Endothelial cell of umbilical vein (primary cell): ENCODE measurements at regions not wholly inside any gene's neighbourhood (a gene's known extent, or its start where the extent isn't known, plus 50 kb on each side); places are given as distances from the start of the nearest gene placed in this dataset.

Experiments
- BruUV-seq: library from RNA; stranded (reverse); fragments of 400-500 nt; replicated peaks from 2 replicates; lab custom pipeline; 2021; lab: Mats Ljungman, UMichigan
- CTCF ChIA-PET: fragments of 300-600, 350-600 bp; sonication (Branson Sonifier 250); formaldehyde crosslinking; loops from one replicate; lab custom pipeline; 2021; ENCODE audit warnings: antibody characterized with exemption, inconsistent platforms; lab: Charles Lee
- POLR2A ChIA-PET: fragments of 300-600, 350-600 bp; sonication (Branson Sonifier 250); formaldehyde crosslinking; loops from one replicate; lab custom pipeline; 2021; ENCODE audit warnings: antibody characterized with exemption, inconsistent platforms; lab: Charles Lee
- DNase-seq: peaks from one replicate; pipeline ENCODE4 v3.0.0-alpha.2; 2011; ENCODE audit warnings: low read depth, low spot score
- FAIRE-seq: peaks from 2 replicates; lab custom pipeline; 2011; peaks lifted over from hg19 to GRCh38; lab: Jason Lieb, UNC
- H2AFZ ChIP-seq: 2 replicates; pipeline ENCODE4 v1.6.0; 2012; ENCODE audit warnings: low read depth, low read length, control low read depth, inconsistent platforms
- H3K27ac ChIP-seq: 2 replicates; pipeline ENCODE4 v1.5.1; 2011; ENCODE audit warnings: low read depth, mild to moderate bottlenecking, control low read depth, low read length, moderate library complexity; ENCODE audit not compliant: insufficient read depth
- H3K27me3 ChIP-seq, 2 experiments: 2 replicates each; pipeline versions ENCODE4 v1.6.0 to v1.6.1; 2011; ENCODE audit warnings: low read length in 2 of 2, mixed read lengths in 1 of 2; ENCODE audit not compliant: control insufficient read depth in 2 of 2, insufficient read depth in 2 of 2
- H3K36me3 ChIP-seq, 2 experiments: 2 replicates in 1 of 2; 3 replicates in 1 of 2; pipeline ENCODE4 v1.5.1; 2011; ENCODE audit warnings: low read length in 2 of 2, mild to moderate bottlenecking in 1 of 2, moderate library complexity in 1 of 2; ENCODE audit not compliant: control insufficient read depth in 2 of 2, insufficient read depth in 2 of 2; ENCODE audit errors: extremely low read depth in 1 of 2
- H3K4me1 ChIP-seq: 3 replicates; pipeline ENCODE4 v1.5.1; 2011; ENCODE audit warnings: mild to moderate bottlenecking, low read length; ENCODE audit not compliant: control insufficient read depth, insufficient read depth; ENCODE audit errors: extremely low read depth
- H3K4me2 ChIP-seq: 2 replicates; pipeline ENCODE4 v1.6.1; 2011; ENCODE audit warnings: low read length, control low read depth, mixed read lengths; ENCODE audit not compliant: insufficient read depth
- H3K4me3 ChIP-seq, 3 experiments: fragments of 200-600 bp in 1 of 3; sonication (generic), shearing (Covaris generic) in 1 of 3; replicated peaks in 1 of 3; 2 replicates each; pipeline ENCODE4 v1.5.1; 2011 to 2016; ENCODE audit warnings: control low read depth in 3 of 3, low read length in 3 of 3, mild to moderate bottlenecking in 2 of 3, inconsistent platforms in 1 of 3, low read depth in 1 of 3, moderate library complexity in 1 of 3; ENCODE audit not compliant: insufficient read depth in 1 of 3
- H3K79me2 ChIP-seq: 2 replicates; pipeline ENCODE4 v1.6.0; 2012; ENCODE audit warnings: low read length, inconsistent platforms; ENCODE audit not compliant: control insufficient read depth, insufficient read depth
- H3K9ac ChIP-seq: replicated peaks from 2 replicates; pipeline ENCODE3; 2011; ENCODE audit warnings: low read length, control low read depth; ENCODE audit not compliant: insufficient read depth; ENCODE audit errors: extremely low read depth
- H3K9me1 ChIP-seq: replicated peaks from 3 replicates; pipeline ENCODE4 v1.6.0; 2011; ENCODE audit warnings: mild to moderate bottlenecking, low read length; ENCODE audit not compliant: control insufficient read depth, insufficient read depth; ENCODE audit errors: extremely low read depth
- H3K9me3 ChIP-seq: replicated peaks from 2 replicates; pipeline ENCODE4 v1.5.1; 2012; ENCODE audit warnings: low read length, inconsistent platforms; ENCODE audit not compliant: control insufficient read depth, insufficient read depth
- H4K20me1 ChIP-seq: replicated peaks from 2 replicates; pipeline ENCODE3; 2011; ENCODE audit warnings: mild to moderate bottlenecking, low read length; ENCODE audit not compliant: control insufficient read depth, insufficient read depth; ENCODE audit errors: extremely low read depth
- EZH2 ChIP-seq: IDR thresholded peaks from 2 replicates; pipeline ENCODE4 v1.6.1; 2012; ENCODE audit warnings: borderline replicate concordance, low read depth, mild to moderate bottlenecking, moderate library complexity, low read length, inconsistent platforms; ENCODE audit not compliant: severe bottlenecking
- FOS ChIP-seq: IDR thresholded peaks from 2 replicates; pipeline ENCODE4 v1.6.1; 2011; ENCODE audit warnings: mild to moderate bottlenecking, low read length, moderate library complexity, borderline replicate concordance; ENCODE audit not compliant: insufficient read depth
- GATA2 ChIP-seq: IDR thresholded peaks from 2 replicates; pipeline ENCODE4 v1.7.0; 2011; ENCODE audit warnings: low read depth, mild to moderate bottlenecking, moderate library complexity, mixed read lengths, low read length; ENCODE audit not compliant: insufficient read length, insufficient read depth
- JUN ChIP-seq: IDR thresholded peaks from 2 replicates; pipeline ENCODE4 v1.6.1; 2011; ENCODE audit warnings: borderline replicate concordance, low read depth; ENCODE audit not compliant: insufficient read length, insufficient read depth
- MYC ChIP-seq: IDR thresholded peaks from one replicate; pipeline ENCODE4 v1.6.1; 2011; ENCODE audit warnings: mild to moderate bottlenecking, low read depth, low read length
- POLR2A ChIP-seq: IDR thresholded peaks from 2 replicates; pipeline ENCODE4 v1.6.1; 2012; ENCODE audit warnings: low read depth, mild to moderate bottlenecking, control low read depth, low read length
- POLR2AphosphoS5 ChIP-seq: IDR thresholded peaks from 2 replicates; pipeline ENCODE4 v1.6.1; 2012; ENCODE audit warnings: low read depth, mild to moderate bottlenecking, control low read depth, low read length, moderate library complexity; ENCODE audit not compliant: insufficient read depth
- dilution Hi-C: fragments of 300-500 bp; cut with MboI; formaldehyde crosslinking; loops from one replicate; pipeline ENCODE4 v1.15.0; 2019; ENCODE audit warnings: low sequenced_read_pairs; ENCODE audit not compliant: extremely low pct_ligation_motif_present
- intact Hi-C: fragments of 100-400 bp; cut with micrococcal nuclease; formaldehyde crosslinking; loops from one replicate; pipeline ENCODE4 v1.10.0; 2022
- TF ChIP-seq, protein P1 (sequence below), 2 donors: IDR thresholded peaks; 1 replicate in 1 of 2; 2 replicates in 1 of 2; pipeline ENCODE4 v1.5.1; 2011; ENCODE audit warnings: low read length in 2 of 2, mild to moderate bottlenecking in 2 of 2, moderate library complexity in 2 of 2, control low read depth in 1 of 2, inconsistent platforms in 1 of 2, low read depth in 1 of 2; ENCODE audit not compliant: insufficient read depth in 1 of 2; ENCODE audit errors: extremely low read depth in 1 of 2
- TF ChIP-seq, protein P2 (sequence below): IDR thresholded peaks from 2 replicates; pipeline ENCODE4 v1.6.1; 2011; ENCODE audit not compliant: insufficient read depth, insufficient read length

DNA sequence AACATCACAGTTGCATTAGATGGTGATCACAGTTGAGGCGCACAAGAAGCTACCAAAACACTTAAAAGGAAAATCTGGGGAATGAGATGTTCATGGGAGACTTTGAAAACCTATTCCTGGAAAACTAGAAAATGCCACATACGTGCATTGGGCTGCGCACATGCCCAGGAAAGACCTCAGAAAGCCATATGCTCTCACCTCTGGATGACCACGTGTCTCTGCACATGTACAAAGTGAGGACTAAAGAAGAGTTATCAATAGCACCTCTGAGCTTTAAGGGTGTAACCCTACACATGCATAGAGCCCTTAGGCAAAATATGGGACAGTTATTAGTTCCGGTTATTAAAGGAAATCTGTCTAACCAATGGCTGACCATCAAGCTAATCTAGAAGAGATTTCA, 77.7 kb downstream of the CRPPA start:
- no peaks in the 10 kb centered on the region for H3K9me3 ChIP-seq
- no peak overlapping the region for H3K27ac ChIP-seq
- H3K9ac ChIP-seq: no peak overlapping the region
- ChIA-PET CTCF (interaction anchor here (0.9 kb wide), 1 partner anchor 221 kb away, joined by 3 read pairs; no protein-coding TSS in a partner anchor), POLR2A (no interaction called here)
- dilution Hi-C loops: no loop called here
- FAIRE-seq: no peak
- H2AFZ ChIP-seq: no peak overlapping the region
- H3K79me2 ChIP-seq: no peaks in the 10 kb centered on the region
- H3K27me3 ChIP-seq: no peaks in the 10 kb centered on the region
- H3K4me2 ChIP-seq: no peak overlapping the region
- H3K9me1 ChIP-seq: no peaks in the 10 kb centered on the region
- peaks cover 2% of the 10 kb centered on the region for H3K4me1 ChIP-seq
- no peaks in the 10 kb centered on the region for H3K36me3 ChIP-seq
- no TSS peak for BruUV-seq
- no peak overlapping the region for H3K4me3 ChIP-seq
- intact Hi-C loops: no loop called here
- no peaks in the 10 kb centered on the region for H4K20me1 ChIP-seq
- no peak for DNase-seq
- no peak for TF ChIP-seq GATA2
- TF ChIP-seq JUN: no peak
- TF ChIP-seq FOS: no peak
- no peak for TF ChIP-seq POLR2A
- TF ChIP-seq, protein P1, sequence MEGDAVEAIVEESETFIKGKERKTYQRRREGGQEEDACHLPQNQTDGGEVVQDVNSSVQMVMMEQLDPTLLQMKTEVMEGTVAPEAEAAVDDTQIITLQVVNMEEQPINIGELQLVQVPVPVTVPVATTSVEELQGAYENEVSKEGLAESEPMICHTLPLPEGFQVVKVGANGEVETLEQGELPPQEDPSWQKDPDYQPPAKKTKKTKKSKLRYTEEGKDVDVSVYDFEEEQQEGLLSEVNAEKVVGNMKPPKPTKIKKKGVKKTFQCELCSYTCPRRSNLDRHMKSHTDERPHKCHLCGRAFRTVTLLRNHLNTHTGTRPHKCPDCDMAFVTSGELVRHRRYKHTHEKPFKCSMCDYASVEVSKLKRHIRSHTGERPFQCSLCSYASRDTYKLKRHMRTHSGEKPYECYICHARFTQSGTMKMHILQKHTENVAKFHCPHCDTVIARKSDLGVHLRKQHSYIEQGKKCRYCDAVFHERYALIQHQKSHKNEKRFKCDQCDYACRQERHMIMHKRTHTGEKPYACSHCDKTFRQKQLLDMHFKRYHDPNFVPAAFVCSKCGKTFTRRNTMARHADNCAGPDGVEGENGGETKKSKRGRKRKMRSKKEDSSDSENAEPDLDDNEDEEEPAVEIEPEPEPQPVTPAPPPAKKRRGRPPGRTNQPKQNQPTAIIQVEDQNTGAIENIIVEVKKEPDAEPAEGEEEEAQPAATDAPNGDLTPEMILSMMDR (IDR thresholded peaks at IDR 0.05; ENCODE audit: extremely low read depth in 1 of 2, insufficient read depth in 1 of 2, low read depth in 1 of 2, low read length in 2 of 2): no peak

DNA sequence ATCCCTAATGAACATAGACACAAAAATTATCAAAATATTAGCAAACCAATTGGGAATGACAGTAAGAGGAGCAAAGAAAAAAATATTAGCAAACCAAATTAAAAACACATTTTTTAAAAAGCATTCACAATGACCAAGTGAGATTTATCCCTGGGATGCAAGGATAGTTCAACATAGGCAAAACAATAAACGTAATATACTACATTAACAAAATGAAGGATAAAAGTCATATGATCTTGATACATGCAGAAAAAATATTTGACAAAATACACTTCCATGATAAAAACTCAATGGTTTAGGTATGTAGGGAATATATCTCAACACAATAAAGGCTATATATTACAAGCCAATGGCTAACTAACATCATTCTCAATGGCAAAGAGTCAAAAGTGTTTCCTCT, 83.3 kb downstream of the CRPPA start:
- Histone ChIP-seq H3K4me1 (peaks cover 2% of the 10 kb centered on the region), H3K27me3 (no peaks in the 10 kb centered on the region), H3K4me2 (no peak overlapping the region), H3K4me3 (no peak overlapping the region), H3K9me3 (no peaks in the 10 kb centered on the region), H3K27ac (no peak overlapping the region), H3K9me1 (no peaks in the 10 kb centered on the region), H4K20me1 (no peaks in the 10 kb centered on the region), H2AFZ (no peak overlapping the region), H3K9ac (no peak overlapping the region), H3K36me3 (no peaks in the 10 kb centered on the region), H3K79me2 (no peaks in the 10 kb centered on the region)
- no peak for DNase-seq
- dilution Hi-C loops: no loop called here
- BruUV-seq: no TSS peak
- intact Hi-C loops: no loop called here
- ChIA-PET CTCF (no interaction called here), POLR2A (no interaction called here)
- no peak for FAIRE-seq
- TF ChIP-seq, protein P1 (IDR thresholded peaks at IDR 0.05; ENCODE audit: extremely low read depth in 1 of 2, insufficient read depth in 1 of 2, low read depth in 1 of 2, low read length in 2 of 2): no peak
- TF ChIP-seq POLR2A (no peak), POLR2AphosphoS5 (no peak), EZH2 (no peak), GATA2 (no peak), FOS (no peak), MYC (no peak), JUN (no peak)
- TF ChIP-seq, protein P2, sequence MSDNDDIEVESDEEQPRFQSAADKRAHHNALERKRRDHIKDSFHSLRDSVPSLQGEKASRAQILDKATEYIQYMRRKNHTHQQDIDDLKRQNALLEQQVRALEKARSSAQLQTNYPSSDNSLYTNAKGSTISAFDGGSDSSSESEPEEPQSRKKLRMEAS: no peak
